ENCODE measurements at regions not wholly inside any gene's neighbourhood (a gene's known extent, or its start where the extent isn't known, plus 50 kb on each side); places are given as distances from the start of the nearest gene placed in this dataset.
"Not testable (repeated sequence)": the region's sequence is repeated elsewhere in the genome, so short reads cannot be mapped to it uniquely, and the experiment has no call there.

DNA sequence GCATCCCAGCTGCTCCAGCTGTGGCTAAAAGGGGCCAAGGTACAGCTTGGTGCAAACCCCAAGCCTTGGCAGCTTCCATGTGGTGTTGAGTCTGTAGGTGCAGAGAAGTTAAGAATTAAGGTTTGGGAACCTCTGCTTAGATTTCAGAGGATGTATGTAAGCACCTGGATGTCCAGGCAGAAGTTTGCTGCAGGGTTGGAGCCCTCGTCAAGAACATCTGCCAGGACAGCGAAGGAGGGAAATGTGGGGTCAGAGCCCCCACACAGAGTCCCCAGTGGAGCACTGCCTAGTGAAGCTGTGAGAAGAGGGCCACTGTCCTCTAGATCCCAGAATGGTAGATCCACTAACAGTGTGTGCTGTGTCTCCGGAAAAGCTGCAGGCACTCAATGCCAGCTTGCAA is 236.2 kb upstream of the ADRA1B start:
- intact Hi-C loops (cut with DNase I), result no loop called here
- WGBS, result 33% methylated on average over 3 of the region's 3 CpGs
- TF ChIP-seq POLR2A (IDR thresholded peaks at IDR 0.05) (no peak), POLR2AphosphoS5 (IDR thresholded peaks at IDR 0.05) (no peak)
- TF ChIP-seq, protein P1, sequence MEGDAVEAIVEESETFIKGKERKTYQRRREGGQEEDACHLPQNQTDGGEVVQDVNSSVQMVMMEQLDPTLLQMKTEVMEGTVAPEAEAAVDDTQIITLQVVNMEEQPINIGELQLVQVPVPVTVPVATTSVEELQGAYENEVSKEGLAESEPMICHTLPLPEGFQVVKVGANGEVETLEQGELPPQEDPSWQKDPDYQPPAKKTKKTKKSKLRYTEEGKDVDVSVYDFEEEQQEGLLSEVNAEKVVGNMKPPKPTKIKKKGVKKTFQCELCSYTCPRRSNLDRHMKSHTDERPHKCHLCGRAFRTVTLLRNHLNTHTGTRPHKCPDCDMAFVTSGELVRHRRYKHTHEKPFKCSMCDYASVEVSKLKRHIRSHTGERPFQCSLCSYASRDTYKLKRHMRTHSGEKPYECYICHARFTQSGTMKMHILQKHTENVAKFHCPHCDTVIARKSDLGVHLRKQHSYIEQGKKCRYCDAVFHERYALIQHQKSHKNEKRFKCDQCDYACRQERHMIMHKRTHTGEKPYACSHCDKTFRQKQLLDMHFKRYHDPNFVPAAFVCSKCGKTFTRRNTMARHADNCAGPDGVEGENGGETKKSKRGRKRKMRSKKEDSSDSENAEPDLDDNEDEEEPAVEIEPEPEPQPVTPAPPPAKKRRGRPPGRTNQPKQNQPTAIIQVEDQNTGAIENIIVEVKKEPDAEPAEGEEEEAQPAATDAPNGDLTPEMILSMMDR (IDR thresholded peaks at IDR 0.05), result no peak

DNA sequence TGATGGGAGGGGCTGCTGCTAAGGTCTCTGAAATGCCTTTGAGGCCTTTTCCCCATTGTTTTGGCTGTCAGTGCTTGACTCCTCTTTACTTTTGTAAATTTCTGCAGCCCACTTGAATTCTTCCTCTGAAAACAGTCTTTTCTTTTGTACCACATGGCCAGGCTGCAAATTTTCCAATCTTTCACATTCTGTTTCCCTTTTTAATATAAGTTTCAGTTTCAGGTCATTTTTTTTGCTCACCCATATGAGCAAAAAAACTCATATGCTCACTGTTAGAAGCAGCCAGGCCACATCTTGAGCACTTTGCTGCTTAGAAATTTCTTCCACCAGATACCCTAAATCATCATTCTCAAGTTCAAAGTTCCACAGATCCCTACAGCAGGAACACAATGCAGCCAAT is 234.6 kb upstream of the ADRA1B start:
- no peak overlapping the region for H3K27ac ChIP-seq
- H3K27me3 ChIP-seq (replicated peaks; ENCODE audit: insufficient read depth), result no peaks in the 10 kb centered on the region
- no peaks in the 10 kb centered on the region for H3K36me3 ChIP-seq
- no peak for DNase-seq (ENCODE audit: low spot score)
- TF ChIP-seq POLR2A (IDR thresholded peaks at IDR 0.05), result no peak
- TF ChIP-seq, protein P1 (IDR thresholded peaks at IDR 0.05), result no peak
- no peak for TF ChIP-seq POLR2AphosphoS5 (IDR thresholded peaks at IDR 0.05)
- no peaks in the 10 kb centered on the region for H3K9me3 ChIP-seq
- H3K4me3 ChIP-seq, result no peak overlapping the region
- intact Hi-C loops (cut with DNase I), result no loop called here
- H3K4me1 ChIP-seq (replicated peaks), result no peaks in the 10 kb centered on the region

More for the DNA sequence above, 236.2 kb upstream of the ADRA1B start:
- H3K36me3 ChIP-seq, result no peaks in the 10 kb centered on the region
- DNase-seq (ENCODE audit: low spot score), result no peak
- no peak overlapping the region for H3K4me3 ChIP-seq
- H3K27me3 ChIP-seq (replicated peaks; ENCODE audit: insufficient read depth), result no peaks in the 10 kb centered on the region
- H3K4me1 ChIP-seq (replicated peaks), result no peaks in the 10 kb centered on the region
- no peak overlapping the region for H3K27ac ChIP-seq
- H3K9me3 ChIP-seq, result no peaks in the 10 kb centered on the region

DNA sequence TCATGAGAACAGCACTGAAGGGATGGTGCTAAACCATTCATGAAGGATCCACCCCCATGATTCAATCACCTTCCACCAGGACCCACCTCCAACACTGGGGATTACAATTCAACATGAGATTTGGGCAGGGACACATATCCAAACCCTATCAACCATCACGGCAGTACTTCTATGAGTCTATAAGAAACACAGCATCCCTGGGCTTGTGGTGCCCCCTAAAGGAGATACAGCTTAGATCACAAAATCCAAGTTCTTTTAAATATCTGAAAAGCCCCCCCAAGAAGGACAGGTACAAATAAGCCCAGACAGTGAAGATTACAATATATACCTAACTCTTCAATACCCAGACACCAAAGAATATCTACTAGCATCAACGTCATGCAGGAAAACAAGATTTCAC is 233.7 kb upstream of the ADRA1B start:
- DNase-seq (ENCODE audit: low spot score), result no peak
- Histone ChIP-seq H3K4me1 (replicated peaks) (no peaks in the 10 kb centered on the region), H3K36me3 (no peaks in the 10 kb centered on the region), H3K27ac (no peak overlapping the region), H3K4me3 (no peak overlapping the region), H3K27me3 (replicated peaks; ENCODE audit: insufficient read depth) (no peaks in the 10 kb centered on the region), H3K9me3 (no peaks in the 10 kb centered on the region)
- TF ChIP-seq POLR2AphosphoS5 (IDR thresholded peaks at IDR 0.05) (no peak), POLR2A (IDR thresholded peaks at IDR 0.05) (no peak)
- TF ChIP-seq, protein P1 (IDR thresholded peaks at IDR 0.05), result no peak
- WGBS, result 68% methylated on average over 2 of the region's 2 CpGs
- intact Hi-C loops (cut with DNase I), result no loop called here

DNA sequence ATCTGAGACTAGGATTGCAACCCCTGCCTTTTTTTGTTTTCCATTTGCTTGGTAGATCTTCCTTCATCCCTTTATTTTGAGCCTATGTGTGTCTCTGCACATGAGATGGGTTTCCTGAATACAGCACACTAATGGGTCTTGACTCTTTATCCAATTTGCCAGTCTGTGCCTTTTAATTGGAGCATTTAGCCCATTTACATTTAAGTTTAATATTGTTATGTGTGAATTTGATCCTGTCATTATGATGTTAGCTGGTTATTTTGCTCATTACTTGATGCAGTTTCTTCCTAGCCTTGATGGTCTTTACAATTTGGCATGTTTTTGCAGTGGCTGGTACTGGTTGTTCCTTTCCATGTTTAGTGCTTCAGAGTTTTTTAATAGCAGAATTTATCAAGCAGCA is 228.4 kb upstream of the ADRA1B start:
- intact Hi-C loops (cut with DNase I); H3K9me3 ChIP-seq; H3K4me3 ChIP-seq; H3K36me3 ChIP-seq; H3K27me3 ChIP-seq (replicated peaks; ENCODE audit: insufficient read depth); H3K4me1 ChIP-seq (replicated peaks); H3K27ac ChIP-seq; DNase-seq (ENCODE audit: low spot score): not testable (repeated sequence)

GRCh38 chr5:159695741-159696294 is 220.5 kb upstream of the ADRA1B start:
- WGBS, result 65% methylated on average over 5 of the region's 5 CpGs
- no peak overlapping the region for H3K4me3 ChIP-seq
- H3K36me3 ChIP-seq, result no peaks in the 10 kb centered on the region
- no peak for DNase-seq (ENCODE audit: low spot score)
- intact Hi-C loops (cut with DNase I), result no loop called here
- TF ChIP-seq POLR2AphosphoS5 (IDR thresholded peaks at IDR 0.05) (no peak), POLR2A (IDR thresholded peaks at IDR 0.05) (no peak)
- TF ChIP-seq, protein P1 (IDR thresholded peaks at IDR 0.05), result no peak
- H3K27me3 ChIP-seq (replicated peaks; ENCODE audit: insufficient read depth), result no peaks in the 10 kb centered on the region
- no peaks in the 10 kb centered on the region for H3K4me1 ChIP-seq (replicated peaks)
- H3K9me3 ChIP-seq, result no peaks in the 10 kb centered on the region
- H3K27ac ChIP-seq, result no peak overlapping the region
